ENCODE measurements at regions not wholly inside any gene's neighbourhood (a gene's known extent, or its start where the extent isn't known, plus 50 kb on each side); places are given as distances from the start of the nearest gene placed in this dataset.

DNA sequence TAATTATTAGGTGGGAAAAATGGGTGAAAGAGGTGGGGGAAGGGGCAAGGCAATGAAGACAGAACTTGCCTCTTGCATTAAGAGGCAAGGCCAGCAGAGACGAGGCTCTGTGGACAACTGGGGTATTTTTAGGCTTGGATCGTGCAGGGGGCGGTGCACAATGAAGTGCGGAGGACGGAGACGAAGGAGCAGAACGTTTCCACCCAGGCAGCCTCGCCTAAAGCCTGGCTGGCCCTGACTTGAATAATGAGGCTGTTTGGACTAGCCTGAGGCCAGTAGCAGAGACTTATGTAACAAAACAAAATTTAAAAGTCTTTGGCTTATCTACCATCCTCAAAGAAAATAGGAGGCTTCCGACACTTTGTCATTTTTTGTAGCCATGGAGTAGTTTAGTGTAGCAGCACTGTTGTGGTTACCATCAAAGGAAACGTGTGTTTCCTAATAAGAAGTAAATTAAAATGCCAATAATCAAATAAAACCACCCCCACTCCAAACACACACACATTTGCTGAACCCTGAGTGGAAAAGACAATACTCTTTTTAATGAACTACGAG lies 370.0 kb upstream of the CNR1 start:
- TF ChIP-seq, protein P1, sequence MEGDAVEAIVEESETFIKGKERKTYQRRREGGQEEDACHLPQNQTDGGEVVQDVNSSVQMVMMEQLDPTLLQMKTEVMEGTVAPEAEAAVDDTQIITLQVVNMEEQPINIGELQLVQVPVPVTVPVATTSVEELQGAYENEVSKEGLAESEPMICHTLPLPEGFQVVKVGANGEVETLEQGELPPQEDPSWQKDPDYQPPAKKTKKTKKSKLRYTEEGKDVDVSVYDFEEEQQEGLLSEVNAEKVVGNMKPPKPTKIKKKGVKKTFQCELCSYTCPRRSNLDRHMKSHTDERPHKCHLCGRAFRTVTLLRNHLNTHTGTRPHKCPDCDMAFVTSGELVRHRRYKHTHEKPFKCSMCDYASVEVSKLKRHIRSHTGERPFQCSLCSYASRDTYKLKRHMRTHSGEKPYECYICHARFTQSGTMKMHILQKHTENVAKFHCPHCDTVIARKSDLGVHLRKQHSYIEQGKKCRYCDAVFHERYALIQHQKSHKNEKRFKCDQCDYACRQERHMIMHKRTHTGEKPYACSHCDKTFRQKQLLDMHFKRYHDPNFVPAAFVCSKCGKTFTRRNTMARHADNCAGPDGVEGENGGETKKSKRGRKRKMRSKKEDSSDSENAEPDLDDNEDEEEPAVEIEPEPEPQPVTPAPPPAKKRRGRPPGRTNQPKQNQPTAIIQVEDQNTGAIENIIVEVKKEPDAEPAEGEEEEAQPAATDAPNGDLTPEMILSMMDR (IDR thresholded peaks at IDR 0.05; ENCODE audit: low read depth, low read length), result no peak
- no peak for TF ChIP-seq POLR2A (IDR thresholded peaks at IDR 0.05; ENCODE audit: extremely low read depth, insufficient read length)
- TF ChIP-seq, protein P2, sequence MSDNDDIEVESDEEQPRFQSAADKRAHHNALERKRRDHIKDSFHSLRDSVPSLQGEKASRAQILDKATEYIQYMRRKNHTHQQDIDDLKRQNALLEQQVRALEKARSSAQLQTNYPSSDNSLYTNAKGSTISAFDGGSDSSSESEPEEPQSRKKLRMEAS (IDR thresholded peaks at IDR 0.05; ENCODE audit: low read depth, low read length), result no peak
